ENCODE measurements at regions not wholly inside any gene's neighbourhood (a gene's known extent, or its start where the extent isn't known, plus 50 kb on each side); places are given as distances from the start of the nearest gene placed in this dataset.

- in situ Hi-C loops (cut with MboI; ENCODE audit: low sequenced_read_pairs) = no loop called here
- no peaks in the 10 kb centered on the region for H3K4me1 ChIP-seq (ENCODE audit: control insufficient read depth, insufficient read depth, low read length)
Observed at GRCh38 chr6:120569714-120570113, 764.6 kb downstream of the TBC1D32 start.

More at GRCh38 chr6:120569714-120570113, 764.6 kb downstream of the TBC1D32 start:
- Histone ChIP-seq H3K23ac (ENCODE audit: low read depth, low read length) (no peak overlapping the region), H4K91ac (ENCODE audit: insufficient read depth, low read depth, low read length) (no peak overlapping the region), H3K79me1 (ENCODE audit: low read depth in 1 of 2, low read length in 2 of 2) (no peaks in the 10 kb centered on the region), H2BK15ac (ENCODE audit: low read depth, low read length) (no peak overlapping the region), H4K8ac (ENCODE audit: low read depth in 2 of 2, low read length in 2 of 2) (no peak overlapping the region), H2AFZ (replicated peaks; ENCODE audit: low read length, poor library complexity) (no peak overlapping the region), H3K36me3 (ENCODE audit: control insufficient read depth, insufficient read depth, low read length) (no peaks in the 10 kb centered on the region), H2AK9ac (replicated peaks; ENCODE audit: low read depth, low read length, poor library complexity) (no peak overlapping the region), H3K27ac (ENCODE audit: insufficient read depth, low read length) (no peak overlapping the region), H2AK5ac (ENCODE audit: low read depth, low read length) (no peak overlapping the region), H2BK20ac (ENCODE audit: low read depth, low read length) (no peak overlapping the region), H3K4me2 (ENCODE audit: low read depth, low read length) (no peak overlapping the region), H3K4me3 (ENCODE audit: insufficient read depth, low read depth, low read length) (no peak overlapping the region), H3K9me1 (ENCODE audit: insufficient read depth, low read length) (no peaks in the 10 kb centered on the region), H2BK5ac (ENCODE audit: low read depth, low read length, poor library complexity, severe bottlenecking) (no peak overlapping the region), H4K20me1 (ENCODE audit: insufficient read depth, low read length) (no peaks in the 10 kb centered on the region), H3K4ac (ENCODE audit: low read depth, low read length) (no peak overlapping the region), H3K56ac (ENCODE audit: extremely low read depth, insufficient read depth, low read length) (no peak overlapping the region), H3K14ac (replicated peaks; ENCODE audit: low read depth, low read length) (no peak overlapping the region), H3K9me3 (ENCODE audit: control insufficient read depth, insufficient read depth, low read length) (no peaks in the 10 kb centered on the region), H3K18ac (ENCODE audit: low read depth, low read length) (no peak overlapping the region), H4K5ac (ENCODE audit: low read depth, low read length) (no peak overlapping the region), H3K9ac (ENCODE audit: low read depth, low read length) (no peak overlapping the region), H3K27me3 (ENCODE audit: control insufficient read depth, insufficient read depth, low read length) (no peaks in the 10 kb centered on the region), H2BK120ac (ENCODE audit: low read depth, low read length) (no peak overlapping the region)
- no peak for ATAC-seq (ENCODE audit: low read depth)
- ChIA-PET POLR2A (ENCODE audit: unreplicated experiment) (no interaction called here), CTCF (no interaction called here)
- no TSS peak for BruUV-seq (replicated peaks)
- dilution Hi-C loops (cut with HindIII; ENCODE audit: low sequenced_read_pairs, unreplicated experiment) (no loop called here), intact Hi-C loops (cut with micrococcal nuclease) (no loop called here)
- no CpG with 5 or more reads among the region's 1 CpG for WGBS, 2 experiments (ENCODE audit: extremely low coverage in 2 of 2, insufficient read length in 1 of 2)
- TF ChIP-seq CEBPB (IDR thresholded peaks at IDR 0.05; ENCODE audit: low read depth, low read length) (no peak), MAFK (IDR thresholded peaks at IDR 0.05; ENCODE audit: low read depth, low read length) (no peak), POLR2A (IDR thresholded peaks at IDR 0.05; ENCODE audit: low read depth, low read length) (no peak), ELK1 (IDR thresholded peaks at IDR 0.05; ENCODE audit: borderline replicate concordance, low read depth, low read length) (no peak), MXI1 (IDR thresholded peaks at IDR 0.05; ENCODE audit: borderline replicate concordance, low read depth, low read length) (no peak), BHLHE40 (IDR thresholded peaks at IDR 0.05; ENCODE audit: low read depth, low read length) (no peak)
- no peak for DNase-seq

Data from IMR-90 (cell line).